ENCODE measurements at regions not wholly inside any gene's neighbourhood (a gene's known extent, or its start where the extent isn't known, plus 50 kb on each side); places are given as distances from the start of the nearest gene placed in this dataset.

DNA sequence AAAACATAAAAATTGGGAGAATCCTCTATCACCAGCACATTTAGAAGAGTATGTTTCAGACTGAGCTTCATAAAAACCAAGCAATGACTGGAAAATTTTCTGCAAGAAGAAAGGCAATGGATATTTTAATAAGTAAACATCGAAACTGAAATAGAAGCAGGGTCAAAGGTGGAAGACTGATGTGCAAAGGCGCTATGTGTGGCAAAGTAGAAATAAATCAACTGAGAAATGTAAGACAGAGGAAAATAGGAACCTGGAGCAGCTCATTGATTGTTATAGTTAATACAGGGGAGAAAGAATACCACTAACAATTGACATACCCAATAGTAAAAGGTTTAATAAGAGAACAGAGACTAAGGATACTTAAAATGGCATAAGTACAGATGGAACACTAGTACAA is 818.4 kb downstream of the SOCS6 start:
- TF ChIP-seq, protein P1, sequence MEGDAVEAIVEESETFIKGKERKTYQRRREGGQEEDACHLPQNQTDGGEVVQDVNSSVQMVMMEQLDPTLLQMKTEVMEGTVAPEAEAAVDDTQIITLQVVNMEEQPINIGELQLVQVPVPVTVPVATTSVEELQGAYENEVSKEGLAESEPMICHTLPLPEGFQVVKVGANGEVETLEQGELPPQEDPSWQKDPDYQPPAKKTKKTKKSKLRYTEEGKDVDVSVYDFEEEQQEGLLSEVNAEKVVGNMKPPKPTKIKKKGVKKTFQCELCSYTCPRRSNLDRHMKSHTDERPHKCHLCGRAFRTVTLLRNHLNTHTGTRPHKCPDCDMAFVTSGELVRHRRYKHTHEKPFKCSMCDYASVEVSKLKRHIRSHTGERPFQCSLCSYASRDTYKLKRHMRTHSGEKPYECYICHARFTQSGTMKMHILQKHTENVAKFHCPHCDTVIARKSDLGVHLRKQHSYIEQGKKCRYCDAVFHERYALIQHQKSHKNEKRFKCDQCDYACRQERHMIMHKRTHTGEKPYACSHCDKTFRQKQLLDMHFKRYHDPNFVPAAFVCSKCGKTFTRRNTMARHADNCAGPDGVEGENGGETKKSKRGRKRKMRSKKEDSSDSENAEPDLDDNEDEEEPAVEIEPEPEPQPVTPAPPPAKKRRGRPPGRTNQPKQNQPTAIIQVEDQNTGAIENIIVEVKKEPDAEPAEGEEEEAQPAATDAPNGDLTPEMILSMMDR (IDR thresholded peaks at IDR 0.05): no peak
- no peak for TF ChIP-seq POLR2A (IDR thresholded peaks at IDR 0.05)

Measured in uterus (tissue), 2 donors.